ENCODE measurements at regions not wholly inside any gene's neighbourhood (a gene's known extent, or its start where the extent isn't known, plus 50 kb on each side); places are given as distances from the start of the nearest gene placed in this dataset.

DNA sequence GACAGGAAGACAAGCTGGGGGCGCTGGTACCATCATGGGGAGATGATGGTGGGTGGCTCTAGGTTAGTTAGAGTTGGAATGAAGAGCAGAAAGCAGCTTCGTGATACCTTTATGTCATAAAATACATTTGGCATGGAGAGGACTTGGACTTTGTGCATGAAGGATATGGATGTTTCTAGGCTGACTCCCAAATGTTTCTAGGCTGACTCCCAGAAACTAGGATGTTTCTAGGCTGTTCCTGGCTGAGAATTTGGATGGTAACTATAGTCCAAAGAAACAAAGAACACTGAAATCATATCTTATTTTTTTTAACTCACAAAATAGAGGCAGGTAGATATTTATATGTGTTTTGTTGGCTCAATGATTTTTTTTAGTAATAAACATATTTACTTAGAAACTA, 89.4 kb upstream of the VPREB1 start:
- TF ChIP-seq, protein P1, sequence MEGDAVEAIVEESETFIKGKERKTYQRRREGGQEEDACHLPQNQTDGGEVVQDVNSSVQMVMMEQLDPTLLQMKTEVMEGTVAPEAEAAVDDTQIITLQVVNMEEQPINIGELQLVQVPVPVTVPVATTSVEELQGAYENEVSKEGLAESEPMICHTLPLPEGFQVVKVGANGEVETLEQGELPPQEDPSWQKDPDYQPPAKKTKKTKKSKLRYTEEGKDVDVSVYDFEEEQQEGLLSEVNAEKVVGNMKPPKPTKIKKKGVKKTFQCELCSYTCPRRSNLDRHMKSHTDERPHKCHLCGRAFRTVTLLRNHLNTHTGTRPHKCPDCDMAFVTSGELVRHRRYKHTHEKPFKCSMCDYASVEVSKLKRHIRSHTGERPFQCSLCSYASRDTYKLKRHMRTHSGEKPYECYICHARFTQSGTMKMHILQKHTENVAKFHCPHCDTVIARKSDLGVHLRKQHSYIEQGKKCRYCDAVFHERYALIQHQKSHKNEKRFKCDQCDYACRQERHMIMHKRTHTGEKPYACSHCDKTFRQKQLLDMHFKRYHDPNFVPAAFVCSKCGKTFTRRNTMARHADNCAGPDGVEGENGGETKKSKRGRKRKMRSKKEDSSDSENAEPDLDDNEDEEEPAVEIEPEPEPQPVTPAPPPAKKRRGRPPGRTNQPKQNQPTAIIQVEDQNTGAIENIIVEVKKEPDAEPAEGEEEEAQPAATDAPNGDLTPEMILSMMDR (IDR thresholded peaks at IDR 0.05; ENCODE audit: low read depth, low read length): no peak
- no peak for TF ChIP-seq POLR2A (IDR thresholded peaks at IDR 0.05; ENCODE audit: extremely low read depth, insufficient read length)
